NCI-H1436 treated with DMSO at 0.1 percent for 48 hours (cell line): ENCODE measurements at regions not wholly inside any gene's neighbourhood (a gene's known extent, or its start where the extent isn't known, plus 50 kb on each side); places are given as distances from the start of the nearest gene placed in this dataset.

Experiments used
- DNase-seq: peaks from one replicate; lab custom pipeline; 2025; lab: John Stamatoyannopoulos, UW

- DNase-seq = no peak
Observed at GRCh38 chr16:72271699-72272240, 99.8 kb upstream of the PMFBP1 start.

- no peak for DNase-seq
Observed at GRCh38 chr16:72270531-72270930, 98.6 kb upstream of the PMFBP1 start.

DNA sequence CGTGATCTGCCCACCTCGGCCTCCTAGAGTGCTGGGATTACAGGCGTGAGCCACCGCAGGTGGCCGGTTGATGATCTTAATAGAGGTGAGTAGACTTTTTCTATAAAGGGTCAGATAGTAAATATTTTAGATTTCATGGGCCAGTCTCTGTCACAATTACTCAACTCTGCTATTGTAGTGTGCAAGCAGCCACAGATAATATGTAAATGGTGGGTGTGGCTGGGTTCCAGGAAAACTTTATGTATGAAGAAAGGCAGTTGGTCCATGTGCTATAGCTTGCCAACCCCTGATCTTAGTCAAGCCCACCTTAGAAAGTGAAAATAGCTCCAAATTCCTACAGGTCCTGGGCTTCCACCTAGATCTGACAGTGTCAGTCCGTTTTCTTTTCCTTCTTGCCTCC lies 94.9 kb upstream of the PMFBP1 start:
- DNase-seq = no peak

DNA sequence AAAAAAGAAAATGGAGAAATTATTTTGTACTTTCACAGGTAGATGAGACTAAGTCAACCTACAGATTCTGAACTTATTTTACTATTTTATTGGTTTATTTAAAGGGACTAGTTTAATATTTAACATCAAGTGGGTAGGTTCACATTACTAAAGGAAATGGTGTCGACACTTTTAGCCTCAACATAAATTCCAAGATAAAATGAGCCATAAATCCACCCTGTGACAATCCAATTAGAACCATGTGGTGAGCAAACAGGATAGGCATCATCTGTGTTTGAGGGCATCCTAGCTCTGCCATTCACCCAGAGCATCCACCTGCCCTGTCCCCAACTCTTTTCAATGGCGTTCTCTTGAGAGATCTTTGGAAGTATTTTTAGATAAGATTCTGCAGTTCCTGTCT lies 92.8 kb upstream of the PMFBP1 start:
- no peak for DNase-seq

- no peak for DNase-seq
Observed at GRCh38 chr16:72262711-72263110, 90.8 kb upstream of the PMFBP1 start.

DNA sequence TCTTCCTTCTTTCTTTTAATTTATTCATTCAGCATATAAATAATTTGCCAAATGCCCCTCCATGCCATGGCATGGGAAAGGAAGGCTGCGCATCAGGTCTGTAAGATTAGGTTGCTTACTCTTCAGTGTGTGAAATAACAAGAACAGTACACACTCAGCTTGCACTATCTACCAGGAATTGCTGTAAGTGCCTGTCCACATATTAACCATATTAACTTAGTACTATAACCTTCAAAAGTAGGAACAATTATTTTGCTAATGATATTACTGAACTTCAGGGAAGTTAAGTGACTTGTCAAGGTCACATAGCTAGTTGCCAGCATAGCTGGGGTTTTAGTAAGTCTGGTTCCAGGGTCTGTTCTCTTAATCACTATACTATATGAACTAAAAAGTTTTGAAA lies 89.2 kb upstream of the PMFBP1 start:
- DNase-seq = no peak

- DNase-seq = no peak
Observed at GRCh38 chr16:72256398-72257066, 84.6 kb upstream of the PMFBP1 start.

DNA sequence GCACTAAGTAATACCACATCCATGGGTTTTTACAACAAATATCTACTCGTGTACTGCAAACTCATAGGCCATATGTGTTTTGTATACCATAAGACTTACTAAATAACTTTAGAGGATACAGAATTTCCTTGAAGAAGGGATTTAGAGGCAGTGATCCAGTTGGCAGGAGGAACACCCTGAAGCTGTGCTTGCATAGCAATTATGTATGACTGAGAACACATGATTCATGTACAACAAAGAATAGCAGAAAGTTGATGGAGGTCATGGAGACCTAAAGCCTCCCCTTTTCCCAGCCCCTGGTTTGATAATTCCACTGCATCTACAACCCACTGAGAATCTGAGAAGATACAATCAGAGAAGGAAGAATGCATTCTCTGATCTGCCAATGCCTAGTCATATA lies 83.8 kb upstream of the PMFBP1 start:
- no peak for DNase-seq

DNA sequence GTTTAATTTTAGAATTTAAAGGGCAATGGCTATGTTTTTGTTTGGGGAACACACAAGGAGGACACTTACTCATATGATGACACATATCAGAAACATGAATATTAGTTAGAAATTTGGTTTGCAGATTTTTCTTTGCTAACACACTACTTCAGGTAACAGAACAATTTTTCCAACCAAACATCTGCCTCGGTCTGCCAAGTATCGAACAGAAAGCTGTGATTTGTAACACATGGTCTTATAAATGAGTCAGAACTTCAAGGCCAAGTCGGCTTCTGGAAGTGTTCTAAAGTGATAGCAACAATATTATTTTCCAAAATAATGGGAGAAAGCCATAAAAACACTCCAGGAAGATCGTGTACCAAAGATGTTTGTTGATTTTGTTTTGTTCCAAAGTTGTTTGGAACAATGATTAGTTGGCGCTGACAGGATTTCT lies 75.9 kb upstream of the PMFBP1 start:
- DNase-seq = no peak

- DNase-seq = no peak
Observed at GRCh38 chr16:72246423-72246822, 74.5 kb upstream of the PMFBP1 start.

DNA sequence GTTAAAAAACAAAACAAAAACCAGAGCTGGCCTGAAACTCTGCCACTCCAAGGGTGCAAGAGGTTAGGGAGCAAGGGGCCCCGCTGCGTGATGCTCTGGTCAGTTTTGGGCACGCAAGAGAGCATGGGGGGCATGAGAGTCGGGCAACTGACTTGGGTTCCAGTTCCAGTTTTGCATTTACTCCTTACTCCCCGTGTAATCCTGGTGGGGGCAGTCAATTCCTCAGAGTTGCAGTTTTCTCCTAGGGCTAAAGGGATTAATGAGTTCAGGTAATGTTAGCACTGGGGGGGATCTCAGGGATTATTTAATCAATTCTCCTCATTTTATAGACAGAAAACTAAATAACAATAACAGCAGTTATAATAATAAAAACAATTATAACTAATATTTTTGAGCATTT lies 72.9 kb upstream of the PMFBP1 start:
- DNase-seq = no peak

- DNase-seq = no peak
Observed at GRCh38 chr16:72243621-72244020, 71.7 kb upstream of the PMFBP1 start.

GRCh38 chr16:72242757-72243156 lies 70.8 kb upstream of the PMFBP1 start:
- no peak for DNase-seq

GRCh38 chr16:72241930-72242329 lies 70.0 kb upstream of the PMFBP1 start:
- peak; percentile 47 for DNase-seq

DNA sequence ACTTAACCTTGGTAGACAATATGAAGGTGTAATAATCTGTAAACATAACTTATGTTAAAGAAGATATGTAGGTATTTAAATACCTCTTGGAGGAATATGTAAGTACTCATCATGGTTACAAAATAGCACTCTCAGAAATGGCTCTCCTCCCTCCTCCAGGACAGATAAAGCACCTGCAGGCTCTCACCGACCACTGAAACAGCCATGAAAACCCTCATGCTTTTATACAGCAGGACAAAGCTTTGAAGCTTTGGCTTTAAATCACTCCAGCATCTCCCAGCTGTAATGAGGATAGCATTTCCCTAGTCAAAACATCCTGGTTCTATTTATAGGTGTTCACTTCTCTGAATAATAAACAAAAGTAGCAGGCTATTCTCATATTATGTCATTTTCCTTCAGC lies 69.1 kb upstream of the PMFBP1 start:
- peak; percentile 67 for DNase-seq

DNA sequence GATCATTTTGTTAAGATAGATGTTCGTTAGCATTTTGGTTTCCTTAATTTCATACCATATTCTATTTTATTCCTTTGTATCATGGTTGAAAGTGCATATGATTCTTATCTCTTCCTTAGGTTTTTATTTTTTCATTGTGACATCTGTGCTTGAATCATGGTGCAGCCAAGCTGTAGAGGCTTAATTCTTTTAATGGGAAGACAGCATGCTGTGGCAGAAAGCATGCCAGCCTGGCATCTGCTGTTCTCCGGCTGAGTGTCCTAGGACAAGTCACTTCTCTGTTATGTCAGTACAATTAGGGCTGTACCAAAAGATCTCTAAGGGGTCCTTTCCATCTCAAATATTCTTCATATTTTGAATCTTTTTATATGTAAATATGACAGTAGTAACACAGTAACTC lies 68.5 kb upstream of the PMFBP1 start:
- no peak for DNase-seq

- no peak for DNase-seq
Observed at GRCh38 chr16:72236866-72237265, 64.9 kb upstream of the PMFBP1 start.

- DNase-seq = no peak
Observed at GRCh38 chr16:72234387-72234786, 62.4 kb upstream of the PMFBP1 start.

DNA sequence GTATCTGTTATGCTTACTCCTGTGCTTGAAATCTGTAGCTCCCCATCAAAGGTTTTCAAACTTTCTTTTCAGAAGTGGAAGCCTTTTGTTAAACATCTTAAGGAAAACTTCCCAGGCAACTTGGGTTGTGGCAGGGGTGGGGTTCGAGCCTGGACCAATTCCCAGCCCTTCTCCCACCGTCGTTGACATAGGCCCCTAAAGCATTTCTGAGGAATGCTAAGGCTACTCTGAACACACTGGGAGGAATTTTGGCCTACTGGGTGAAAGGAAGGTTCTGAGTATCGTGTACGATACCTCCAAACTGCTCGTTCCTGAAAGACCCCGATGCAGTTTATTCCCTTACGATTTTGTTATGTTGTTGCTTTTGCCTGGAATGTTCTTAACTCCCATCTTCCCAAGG lies 56.1 kb upstream of the PMFBP1 start:
- no peak for DNase-seq

- no peak for DNase-seq
Observed at GRCh38 chr16:72226136-72226535, 54.2 kb upstream of the PMFBP1 start.

DNA sequence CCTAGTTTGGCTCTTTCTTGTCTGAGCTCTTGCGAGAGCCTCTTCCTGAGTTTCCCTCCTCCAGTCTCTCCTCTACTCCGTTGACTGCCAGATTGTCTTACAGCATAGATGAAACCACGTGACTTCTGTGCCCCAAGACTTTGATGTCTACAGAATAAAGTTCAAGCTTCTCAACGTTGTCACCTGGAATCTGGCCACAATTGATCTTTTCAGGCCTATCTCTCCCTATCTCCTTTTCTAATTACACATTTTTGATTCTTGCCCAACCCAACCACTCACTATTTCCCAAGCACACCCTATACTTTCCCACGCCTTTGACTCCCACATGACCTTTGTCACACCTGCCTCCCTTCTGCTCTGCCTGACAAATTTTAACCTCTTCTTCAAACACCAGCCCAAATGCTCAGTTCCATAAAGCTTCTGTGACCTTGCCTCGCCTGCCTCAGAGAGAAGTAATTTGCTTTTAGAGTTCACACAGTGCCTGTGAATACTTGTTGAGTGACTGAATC lies 52.4 kb upstream of the PMFBP1 start:
- no peak for DNase-seq

GRCh38 chr16:72222503-72222902 lies 50.5 kb upstream of the PMFBP1 start:
- no peak for DNase-seq
